RWPE2 (cell line): ENCODE measurements at regions not wholly inside any gene's neighbourhood (a gene's known extent, or its start where the extent isn't known, plus 50 kb on each side); places are given as distances from the start of the nearest gene placed in this dataset.

ENCODE experiments used
- ATAC-seq: fragments of 200-7000 bp; cut with Tn5 transposase; 3 replicates; pipeline ENCODE4 v1.9.1; 2021; ENCODE audit warnings: low read depth
- DNase-seq: peaks from one replicate; pipeline ENCODE4 v3.0.0-alpha.2; 2020; ENCODE audit warnings: low spot score
- H3K27ac ChIP-seq: fragments of 450-650 bp; 2 replicates; pipeline ENCODE4 v1.5.1; 2017; ENCODE audit warnings: mild to moderate bottlenecking; ENCODE audit not compliant: poor library complexity, severe bottlenecking
- H3K27me3 ChIP-seq: fragments of 250-450 bp; sonication (Bioruptor Pico); 2 replicates; pipeline ENCODE4 v1.5.1; 2021; ENCODE audit warnings: mild to moderate bottlenecking, moderate library complexity; ENCODE audit not compliant: insufficient read depth, poor library complexity, severe bottlenecking
- H3K36me3 ChIP-seq: fragments of 250-450 bp; sonication (Bioruptor Pico); 2 replicates; pipeline ENCODE4 v1.5.1; 2020; ENCODE audit warnings: low read depth, mild to moderate bottlenecking, moderate library complexity
- H3K4me1 ChIP-seq: fragments of 250-450 bp; sonication (Bioruptor Pico); 2 replicates; pipeline ENCODE4 v1.5.1; 2021; ENCODE audit warnings: mild to moderate bottlenecking, moderate library complexity; ENCODE audit not compliant: insufficient read depth, poor library complexity, severe bottlenecking
- H3K4me3 ChIP-seq: fragments of 250-450 bp; sonication (Bioruptor Pico); 2 replicates; pipeline ENCODE4 v1.5.1; 2021; ENCODE audit warnings: mild to moderate bottlenecking, moderate library complexity; ENCODE audit not compliant: severe bottlenecking
- H3K9me3 ChIP-seq: fragments of 250-450 bp; sonication (Bioruptor Pico); 2 replicates; pipeline ENCODE4 v1.5.1; 2021; ENCODE audit warnings: mild to moderate bottlenecking, moderate library complexity; ENCODE audit not compliant: severe bottlenecking
- CTCF ChIP-seq: fragments of 450-650 bp; IDR thresholded peaks from one replicate; pipeline ENCODE4 v1.5.1; 2017; ENCODE audit warnings: mild to moderate bottlenecking, moderate library complexity; ENCODE audit not compliant: poor library complexity, severe bottlenecking

DNA sequence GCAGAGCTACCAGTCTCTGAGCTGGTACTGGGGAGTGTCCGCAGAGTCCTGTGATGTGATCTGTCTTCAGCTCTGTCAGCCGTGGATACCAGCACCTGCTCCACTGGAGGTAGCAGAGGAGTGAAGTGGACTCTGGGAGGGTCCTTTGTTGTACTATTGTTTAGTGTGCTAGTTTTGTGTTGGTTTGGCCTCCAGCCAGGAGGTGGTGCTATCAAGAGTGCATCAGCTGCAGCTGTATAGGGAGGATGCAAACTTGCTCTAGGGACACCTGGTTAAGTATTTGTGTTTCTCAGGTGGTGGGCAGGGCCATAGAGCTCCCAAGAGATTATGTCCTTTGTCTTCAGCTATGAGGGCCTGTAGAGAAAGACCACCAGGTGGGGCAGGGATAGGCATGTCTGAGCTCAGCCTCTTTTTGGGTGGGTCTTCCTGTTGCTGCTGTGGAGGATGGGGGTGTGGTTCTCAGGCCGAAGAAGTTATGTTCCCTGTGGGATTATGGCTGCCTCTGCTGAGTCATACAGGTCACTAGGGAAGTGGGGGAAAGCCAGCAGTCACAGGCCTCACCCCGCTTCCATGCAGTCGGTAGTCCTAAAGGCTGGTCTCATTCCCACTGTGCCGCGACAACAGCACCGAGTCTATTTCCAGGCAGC is 443.2 kb upstream of the TBL1XR1 start:
- DNase-seq (no peak), ATAC-seq (no peak)
- no peaks in the 10 kb centered on the region for H3K27me3 ChIP-seq
- peaks cover 4% of the 10 kb centered on the region for H3K4me1 ChIP-seq
- H3K9me3 ChIP-seq, result no peaks in the 10 kb centered on the region
- no peak overlapping the region for H3K4me3 ChIP-seq
- no peaks in the 10 kb centered on the region for H3K36me3 ChIP-seq
- no peak overlapping the region for H3K27ac ChIP-seq
- TF ChIP-seq CTCF, result no peak

- no peak for ATAC-seq
- no peak for DNase-seq
- no peaks in the 10 kb centered on the region for H3K27me3 ChIP-seq
- H3K27ac ChIP-seq, result no peak overlapping the region
- H3K9me3 ChIP-seq, result no peaks in the 10 kb centered on the region
- no peak for TF ChIP-seq CTCF
- H3K4me3 ChIP-seq, result no peak overlapping the region
- no peaks in the 10 kb centered on the region for H3K36me3 ChIP-seq
- peaks cover 4% of the 10 kb centered on the region for H3K4me1 ChIP-seq
Observed at GRCh38 chr3:177641206-177641605, 443.9 kb upstream of the TBL1XR1 start.

DNA sequence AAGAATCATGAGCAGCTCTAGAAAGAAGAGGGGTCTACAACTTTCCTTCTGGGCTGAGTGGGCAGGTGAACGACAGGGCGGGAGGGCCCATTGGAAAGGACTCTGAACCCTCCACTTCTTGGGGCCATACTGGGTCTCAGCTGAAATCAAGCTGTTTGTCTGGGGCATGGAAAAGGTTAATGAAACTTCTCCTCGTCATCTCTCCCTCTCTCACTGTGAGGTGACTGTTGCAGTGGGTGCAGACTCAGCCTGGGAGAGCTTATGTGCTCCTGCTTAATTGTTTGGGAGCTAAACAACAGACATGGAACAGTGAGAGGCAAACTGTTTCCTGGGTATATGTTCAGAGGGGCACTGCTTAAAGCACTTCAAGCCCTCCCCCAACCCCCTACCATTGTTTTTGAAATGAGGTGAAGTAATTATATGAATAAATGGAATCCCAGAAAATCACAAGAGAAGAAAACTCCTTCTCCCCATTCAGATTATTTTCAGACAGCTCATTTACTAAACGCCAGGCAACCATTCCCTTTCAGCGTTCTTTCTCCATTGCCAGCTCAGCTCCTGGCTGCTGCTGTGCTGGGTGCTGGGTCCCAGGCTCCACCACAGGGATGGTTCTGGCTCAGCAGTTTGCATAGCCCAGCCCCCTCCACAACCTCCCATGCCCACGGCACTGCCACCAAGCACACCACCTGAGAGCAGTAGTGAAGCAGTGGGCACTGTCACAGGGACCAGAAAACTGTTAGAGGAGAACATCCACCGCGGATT is 444.9 kb upstream of the TBL1XR1 start:
- H3K36me3 ChIP-seq, result no peaks in the 10 kb centered on the region
- no peaks in the 10 kb centered on the region for H3K9me3 ChIP-seq
- no peak for TF ChIP-seq CTCF
- peaks cover 4% of the 10 kb centered on the region for H3K4me1 ChIP-seq
- H3K4me3 ChIP-seq, result no peak overlapping the region
- DNase-seq, result no peak
- H3K27ac ChIP-seq, result no peak overlapping the region
- no peaks in the 10 kb centered on the region for H3K27me3 ChIP-seq
- ATAC-seq, result no peak

DNA sequence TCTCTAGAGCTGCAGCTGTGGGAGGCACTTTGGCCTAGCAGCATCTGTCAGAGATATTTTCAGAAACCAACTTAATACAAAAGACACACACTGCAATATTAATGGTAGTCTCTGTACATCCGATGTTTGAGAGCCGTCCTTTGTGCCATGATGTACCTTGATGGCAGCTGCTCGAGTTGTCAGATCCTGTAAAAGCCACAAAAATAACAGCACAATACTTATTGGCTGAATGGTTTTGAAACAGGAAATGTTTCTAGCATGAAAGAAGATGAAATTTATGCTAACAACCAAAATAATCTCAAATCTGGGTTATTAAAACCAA is 445.5 kb upstream of the TBL1XR1 start:
- no peaks in the 10 kb centered on the region for H3K27me3 ChIP-seq
- no peak overlapping the region for H3K27ac ChIP-seq
- DNase-seq, result no peak
- no peaks in the 10 kb centered on the region for H3K9me3 ChIP-seq
- no peak for ATAC-seq
- no peak overlapping the region for H3K4me3 ChIP-seq
- no peaks in the 10 kb centered on the region for H3K36me3 ChIP-seq
- peaks cover 4% of the 10 kb centered on the region for H3K4me1 ChIP-seq
- no peak for TF ChIP-seq CTCF

GRCh38 chr3:177646749-177647148 is 449.5 kb upstream of the TBL1XR1 start:
- DNase-seq, result no peak
- H3K36me3 ChIP-seq, result no peaks in the 10 kb centered on the region
- no peaks in the 10 kb centered on the region for H3K4me1 ChIP-seq
- no peak overlapping the region for H3K27ac ChIP-seq
- H3K4me3 ChIP-seq, result no peak overlapping the region
- ATAC-seq, result no peak
- no peak for TF ChIP-seq CTCF
- no peaks in the 10 kb centered on the region for H3K27me3 ChIP-seq
- H3K9me3 ChIP-seq, result no peaks in the 10 kb centered on the region
